ENCODE measurements at regions not wholly inside any gene's neighbourhood (a gene's known extent, or its start where the extent isn't known, plus 50 kb on each side); places are given as distances from the start of the nearest gene placed in this dataset.

GRCh38 chr4:188649635-188650034, 510.4 kb downstream of the TRIML1 start:
- no peak for TF ChIP-seq CTCF (IDR thresholded peaks at IDR 0.05; ENCODE audit: low read depth, low read length, poor library complexity, severe bottlenecking)
- no peak for TF ChIP-seq EZH2phosphoT487 (IDR thresholded peaks at IDR 0.05; ENCODE audit: borderline replicate concordance, low read length)

All from DOHH2 (cell line).